Parathyroid adenoma (tissue), 2 donors: ENCODE measurements at regions not wholly inside any gene's neighbourhood (a gene's known extent, or its start where the extent isn't known, plus 50 kb on each side); places are given as distances from the start of the nearest gene placed in this dataset.

Source experiments
- H2AFZ ChIP-seq: fragments of 300-600 bp; sonication (generic); one replicate; pipeline ENCODE4 v1.7.0; 2017; ENCODE audit warnings: antibody characterized with exemption, mild to moderate bottlenecking
- H3K27ac ChIP-seq: fragments of 300-600 bp; sonication (generic); one replicate; pipeline ENCODE4 v1.7.0; 2017
- H3K27me3 ChIP-seq: fragments of 300-600 bp; sonication (generic); one replicate; pipeline ENCODE4 v1.7.0; 2017; ENCODE audit warnings: low read length; ENCODE audit not compliant: control insufficient read depth, insufficient read depth
- H3K36me3 ChIP-seq: fragments of 300-600 bp; sonication (generic); one replicate; pipeline ENCODE4 v1.7.0; 2017; ENCODE audit warnings: low read length; ENCODE audit not compliant: control insufficient read depth, insufficient read depth
- H3K4me1 ChIP-seq: fragments of 300-600 bp; sonication (generic); one replicate; pipeline ENCODE4 v1.7.0; 2017; ENCODE audit warnings: control low read depth
- H3K4me2 ChIP-seq: fragments of 300-600 bp; sonication (generic); one replicate; pipeline ENCODE4 v1.7.0; 2017; ENCODE audit warnings: low read length
- H3K4me3 ChIP-seq: fragments of 300-600 bp; sonication (generic); one replicate; pipeline ENCODE4 v1.7.0; 2017; ENCODE audit warnings: low read depth, low read length
- H3K79me2 ChIP-seq: fragments of 300-600 bp; sonication (generic); one replicate; pipeline ENCODE4 v1.7.0; 2017; ENCODE audit warnings: control low read depth
- H3K9ac ChIP-seq: fragments of 300-600 bp; sonication (generic); one replicate; pipeline ENCODE4 v1.7.0; 2017; ENCODE audit warnings: mild to moderate bottlenecking
- H3K9me3 ChIP-seq: fragments of 300-600 bp; sonication (generic); one replicate; pipeline ENCODE4 v1.7.0; 2017; ENCODE audit warnings: low read length; ENCODE audit not compliant: control insufficient read depth
- TF ChIP-seq, protein P1 (sequence below): fragments of 300-600 bp; sonication (generic); IDR thresholded peaks from one replicate; pipeline ENCODE4 v1.7.0; 2017; ENCODE audit warnings: antibody characterized with exemption, mild to moderate bottlenecking
- donor health status: primary hyperparathyroidism.

- Histone ChIP-seq H3K9me3 (no peaks in the 10 kb centered on the region), H3K79me2 (no peaks in the 10 kb centered on the region), H3K27me3 (no peaks in the 10 kb centered on the region), H3K9ac (no peak overlapping the region), H3K27ac (no peak overlapping the region), H2AFZ (no peak overlapping the region), H3K4me1 (no peaks in the 10 kb centered on the region), H3K4me2 (no peak overlapping the region), H3K4me3 (no peak overlapping the region), H3K36me3 (no peaks in the 10 kb centered on the region)
- TF ChIP-seq, protein P1, sequence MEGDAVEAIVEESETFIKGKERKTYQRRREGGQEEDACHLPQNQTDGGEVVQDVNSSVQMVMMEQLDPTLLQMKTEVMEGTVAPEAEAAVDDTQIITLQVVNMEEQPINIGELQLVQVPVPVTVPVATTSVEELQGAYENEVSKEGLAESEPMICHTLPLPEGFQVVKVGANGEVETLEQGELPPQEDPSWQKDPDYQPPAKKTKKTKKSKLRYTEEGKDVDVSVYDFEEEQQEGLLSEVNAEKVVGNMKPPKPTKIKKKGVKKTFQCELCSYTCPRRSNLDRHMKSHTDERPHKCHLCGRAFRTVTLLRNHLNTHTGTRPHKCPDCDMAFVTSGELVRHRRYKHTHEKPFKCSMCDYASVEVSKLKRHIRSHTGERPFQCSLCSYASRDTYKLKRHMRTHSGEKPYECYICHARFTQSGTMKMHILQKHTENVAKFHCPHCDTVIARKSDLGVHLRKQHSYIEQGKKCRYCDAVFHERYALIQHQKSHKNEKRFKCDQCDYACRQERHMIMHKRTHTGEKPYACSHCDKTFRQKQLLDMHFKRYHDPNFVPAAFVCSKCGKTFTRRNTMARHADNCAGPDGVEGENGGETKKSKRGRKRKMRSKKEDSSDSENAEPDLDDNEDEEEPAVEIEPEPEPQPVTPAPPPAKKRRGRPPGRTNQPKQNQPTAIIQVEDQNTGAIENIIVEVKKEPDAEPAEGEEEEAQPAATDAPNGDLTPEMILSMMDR, result no peak
Observed at GRCh38 chr17:14481664-14482063, 180.8 kb downstream of the HS3ST3B1 start.

DNA sequence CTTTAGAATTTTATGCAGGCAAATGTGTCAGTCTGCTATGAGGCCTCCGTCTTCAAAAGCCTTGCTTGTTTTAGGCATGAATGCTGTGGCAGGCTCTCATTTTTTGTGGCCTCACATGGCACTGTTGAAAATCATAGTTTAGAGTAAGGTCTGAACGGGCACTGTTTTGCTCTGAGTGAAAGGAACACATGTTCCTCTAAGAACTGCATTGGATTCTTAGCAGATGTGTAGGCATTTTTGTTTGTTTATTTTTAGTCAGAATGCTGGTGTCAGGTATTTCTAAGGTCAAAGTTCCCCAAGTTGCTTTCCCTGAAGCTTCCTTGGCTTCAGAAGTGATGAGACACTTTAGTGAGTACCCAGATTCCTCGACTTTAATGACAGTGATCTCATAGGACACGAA, 173.7 kb downstream of the HS3ST3B1 start:
- Histone ChIP-seq H3K4me1 (no peaks in the 10 kb centered on the region), H3K4me3 (no peak overlapping the region), H2AFZ (no peak overlapping the region), H3K36me3 (no peaks in the 10 kb centered on the region), H3K27ac (no peak overlapping the region), H3K4me2 (no peak overlapping the region), H3K9ac (no peak overlapping the region), H3K9me3 (no peaks in the 10 kb centered on the region), H3K79me2 (no peaks in the 10 kb centered on the region), H3K27me3 (no peaks in the 10 kb centered on the region)
- TF ChIP-seq, protein P1, result no peak

GRCh38 chr17:14471052-14471451, 170.2 kb downstream of the HS3ST3B1 start:
- Histone ChIP-seq H3K9me3 (no peaks in the 10 kb centered on the region), H3K79me2 (no peaks in the 10 kb centered on the region), H3K27me3 (no peaks in the 10 kb centered on the region), H3K36me3 (no peaks in the 10 kb centered on the region), H2AFZ (no peak overlapping the region), H3K9ac (no peak overlapping the region), H3K27ac (no peak overlapping the region), H3K4me1 (no peaks in the 10 kb centered on the region), H3K4me3 (no peak overlapping the region), H3K4me2 (no peak overlapping the region)
- TF ChIP-seq, protein P1, result no peak

DNA sequence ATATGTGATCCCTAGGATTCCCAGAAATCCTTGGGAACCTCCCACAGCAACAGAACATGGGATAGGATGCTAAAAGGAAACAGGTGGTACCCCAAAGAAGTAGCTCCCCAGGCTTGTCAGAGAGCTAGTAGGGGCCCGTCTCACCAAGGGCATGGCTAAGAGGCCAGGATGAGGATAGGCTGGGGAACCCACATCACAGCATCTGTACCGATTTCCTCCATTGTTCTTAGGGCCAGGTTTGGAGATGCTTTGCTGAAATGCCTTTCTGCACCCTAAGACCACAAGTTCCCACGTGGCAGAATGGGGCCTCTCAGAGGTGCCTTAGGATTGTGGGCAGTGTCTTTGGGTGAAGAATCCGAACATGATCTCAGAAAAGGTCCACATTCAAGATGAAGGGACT, 169.5 kb downstream of the HS3ST3B1 start:
- no peak overlapping the region for H3K27ac ChIP-seq

DNA sequence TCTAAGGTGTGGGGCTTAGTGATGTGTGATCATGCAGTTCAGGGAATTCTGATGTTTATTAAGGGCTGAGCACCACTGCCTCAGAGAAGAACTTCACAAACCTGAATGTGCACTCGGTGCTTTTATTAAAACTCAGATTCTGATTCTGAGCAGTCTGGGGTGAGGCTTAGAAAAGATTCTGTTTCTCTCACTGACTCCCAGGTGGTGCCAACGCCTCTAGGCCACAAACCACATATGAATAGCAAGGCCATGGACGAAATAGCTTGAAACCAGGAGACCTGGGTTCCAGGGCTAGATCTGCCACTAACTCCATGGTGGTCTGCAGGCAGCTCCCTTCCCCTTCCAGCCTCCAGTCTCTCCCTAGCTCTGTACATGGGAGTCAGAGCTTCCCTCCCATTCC, 169.1 kb downstream of the HS3ST3B1 start:
- Histone ChIP-seq H3K9me3 (no peaks in the 10 kb centered on the region), H2AFZ (no peak overlapping the region), H3K27me3 (no peaks in the 10 kb centered on the region), H3K79me2 (no peaks in the 10 kb centered on the region), H3K27ac (no peak overlapping the region), H3K36me3 (no peaks in the 10 kb centered on the region), H3K9ac (no peak overlapping the region), H3K4me1 (no peaks in the 10 kb centered on the region), H3K4me2 (no peak overlapping the region), H3K4me3 (no peak overlapping the region)
- TF ChIP-seq, protein P1, result no peak

More for the DNA sequence above, 169.5 kb downstream of the HS3ST3B1 start:
- TF ChIP-seq, protein P1, result no peak
- H3K4me3 ChIP-seq, result no peak overlapping the region
- no peaks in the 10 kb centered on the region for H3K79me2 ChIP-seq
- H3K4me2 ChIP-seq, result no peak overlapping the region
- no peak overlapping the region for H3K9ac ChIP-seq
- no peak overlapping the region for H2AFZ ChIP-seq
- no peaks in the 10 kb centered on the region for H3K36me3 ChIP-seq
- H3K27me3 ChIP-seq, result no peaks in the 10 kb centered on the region
- H3K4me1 ChIP-seq, result no peaks in the 10 kb centered on the region
- no peaks in the 10 kb centered on the region for H3K9me3 ChIP-seq
